C4-2B (cell line): ENCODE measurements at regions not wholly inside any gene's neighbourhood (a gene's known extent, or its start where the extent isn't known, plus 50 kb on each side); places are given as distances from the start of the nearest gene placed in this dataset.

Experiments used
- H3K27ac ChIP-seq: fragments of 450-650 bp; 2 replicates; pipeline ENCODE4 v1.5.1; 2017
- ZFX ChIP-seq: fragments of 450-650 bp; IDR thresholded peaks from 2 replicates; pipeline ENCODE4 v1.6.1; 2017
- TF ChIP-seq, protein P1 (sequence below): fragments of 450-650 bp; conservative IDR thresholded peaks from 2 replicates; pipeline ENCODE4 v1.5.1; 2017; ENCODE audit warnings: mild to moderate bottlenecking

DNA sequence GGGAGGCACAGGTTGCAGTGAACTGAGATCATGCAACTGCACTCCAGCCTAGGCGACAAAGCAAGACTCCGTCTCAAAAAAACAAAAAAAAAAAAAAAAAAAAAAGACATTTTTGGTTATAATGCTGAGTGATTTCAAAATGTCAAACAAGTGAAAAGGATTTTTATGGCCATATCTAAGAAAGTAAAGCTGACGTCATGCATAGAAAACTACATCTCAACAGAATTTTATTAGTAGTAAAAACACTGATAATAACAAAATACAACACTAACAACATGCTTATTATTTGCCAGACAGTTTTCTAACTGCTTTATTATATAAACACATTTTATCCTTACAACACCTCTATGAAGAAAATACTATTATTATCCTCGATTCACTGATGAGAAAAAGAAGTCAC, 833.0 kb upstream of the WWC1 start:
- no peak for TF ChIP-seq ZFX
- TF ChIP-seq, protein P1, sequence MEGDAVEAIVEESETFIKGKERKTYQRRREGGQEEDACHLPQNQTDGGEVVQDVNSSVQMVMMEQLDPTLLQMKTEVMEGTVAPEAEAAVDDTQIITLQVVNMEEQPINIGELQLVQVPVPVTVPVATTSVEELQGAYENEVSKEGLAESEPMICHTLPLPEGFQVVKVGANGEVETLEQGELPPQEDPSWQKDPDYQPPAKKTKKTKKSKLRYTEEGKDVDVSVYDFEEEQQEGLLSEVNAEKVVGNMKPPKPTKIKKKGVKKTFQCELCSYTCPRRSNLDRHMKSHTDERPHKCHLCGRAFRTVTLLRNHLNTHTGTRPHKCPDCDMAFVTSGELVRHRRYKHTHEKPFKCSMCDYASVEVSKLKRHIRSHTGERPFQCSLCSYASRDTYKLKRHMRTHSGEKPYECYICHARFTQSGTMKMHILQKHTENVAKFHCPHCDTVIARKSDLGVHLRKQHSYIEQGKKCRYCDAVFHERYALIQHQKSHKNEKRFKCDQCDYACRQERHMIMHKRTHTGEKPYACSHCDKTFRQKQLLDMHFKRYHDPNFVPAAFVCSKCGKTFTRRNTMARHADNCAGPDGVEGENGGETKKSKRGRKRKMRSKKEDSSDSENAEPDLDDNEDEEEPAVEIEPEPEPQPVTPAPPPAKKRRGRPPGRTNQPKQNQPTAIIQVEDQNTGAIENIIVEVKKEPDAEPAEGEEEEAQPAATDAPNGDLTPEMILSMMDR: no peak
- no peak overlapping the region for H3K27ac ChIP-seq

DNA sequence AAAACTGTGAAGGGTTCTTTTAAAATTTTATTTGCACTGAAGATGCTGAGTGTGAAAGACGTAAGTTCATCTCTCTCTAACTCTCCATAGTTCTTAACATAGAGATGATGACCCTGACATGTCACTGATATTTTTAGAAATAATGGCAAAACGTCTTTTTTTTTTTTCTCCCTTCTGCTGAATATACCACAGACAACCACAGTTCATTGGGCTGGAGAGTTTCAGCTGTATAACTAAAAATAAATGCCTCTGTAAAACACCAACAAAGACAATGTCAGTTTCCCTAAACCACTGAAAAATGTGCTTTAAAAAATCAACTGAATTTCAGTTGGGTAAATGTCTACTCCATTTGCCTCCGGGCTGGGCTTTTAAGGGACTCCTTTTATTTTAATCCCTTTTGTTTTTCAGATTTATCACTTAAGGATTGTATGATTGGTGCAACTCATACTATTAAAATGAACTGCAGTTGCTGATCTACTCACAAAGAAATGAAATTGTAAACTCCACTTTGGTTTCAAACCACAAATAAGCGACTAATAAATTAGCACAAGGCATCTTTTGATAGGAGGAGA, 830.9 kb upstream of the WWC1 start:
- H3K27ac ChIP-seq: no peak overlapping the region
- TF ChIP-seq, protein P1: no peak
- TF ChIP-seq ZFX: no peak

DNA sequence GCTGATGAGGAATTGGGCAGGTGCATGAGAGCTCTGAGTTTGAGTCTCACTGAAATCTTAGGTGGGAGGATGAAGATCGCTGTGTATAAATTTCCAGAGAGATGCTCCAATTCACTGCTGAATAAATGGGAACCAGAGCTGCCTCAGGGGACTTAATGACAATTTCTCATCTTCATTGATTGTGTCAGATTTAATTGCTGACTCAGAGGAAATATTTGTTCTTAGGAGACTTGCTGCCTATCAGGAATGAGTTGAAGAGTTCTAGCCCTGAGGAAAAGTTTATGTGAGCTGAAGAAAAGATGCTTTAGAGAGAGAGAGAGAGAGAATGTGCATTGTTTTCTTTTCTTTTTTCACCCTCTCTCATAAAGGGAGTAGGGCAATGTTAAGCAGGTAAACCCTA, 827.5 kb upstream of the WWC1 start:
- no peak overlapping the region for H3K27ac ChIP-seq
- TF ChIP-seq ZFX: no peak
- TF ChIP-seq, protein P1: no peak

DNA sequence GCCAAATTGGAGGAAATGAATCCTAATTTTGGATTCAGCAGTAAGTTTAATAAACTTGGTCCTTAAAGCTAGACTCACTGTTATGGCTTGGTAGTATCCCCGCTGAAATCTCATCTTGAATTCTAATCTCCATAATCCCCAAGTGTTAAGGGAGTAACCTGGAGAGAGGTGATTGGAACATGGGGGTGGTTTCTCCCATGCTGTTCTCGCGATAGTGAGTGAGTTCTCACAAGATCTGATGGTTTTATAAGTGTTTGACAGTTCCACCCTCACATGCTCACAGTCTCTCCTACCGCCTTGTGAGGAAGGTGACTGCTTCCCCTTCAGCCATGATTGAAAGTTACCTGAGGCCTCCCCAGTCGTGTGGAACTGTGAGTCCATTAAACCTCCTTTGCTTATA, 824.5 kb upstream of the WWC1 start:
- TF ChIP-seq, protein P1: no peak
- no peak for TF ChIP-seq ZFX
- H3K27ac ChIP-seq: no peak overlapping the region

DNA sequence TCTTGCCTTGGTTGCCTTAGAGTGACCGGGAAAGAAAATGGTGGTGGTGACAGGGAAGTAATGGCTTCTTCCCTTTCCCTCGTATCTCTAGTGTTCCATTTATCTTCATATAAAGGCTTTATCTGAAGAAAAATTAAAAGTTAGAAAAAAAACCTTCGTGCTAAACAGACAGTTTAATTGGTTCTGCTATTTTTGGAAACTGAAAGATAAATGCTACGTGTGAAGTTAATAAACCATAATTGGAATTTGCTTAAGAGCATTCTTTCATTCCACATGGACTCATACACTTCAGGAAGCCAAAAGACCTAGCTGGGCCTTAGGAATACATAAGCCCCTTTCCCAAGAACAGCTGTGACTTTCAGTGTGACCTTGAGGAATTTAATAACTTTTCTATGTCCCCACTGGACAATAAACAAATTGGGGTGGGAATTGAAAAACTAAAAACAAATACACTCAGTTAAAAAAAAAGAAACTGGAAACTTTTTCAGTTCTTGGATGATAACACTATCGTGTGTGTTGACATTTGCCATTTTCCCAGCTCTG, 818.8 kb upstream of the WWC1 start:
- TF ChIP-seq, protein P1: no peak
- no peak for TF ChIP-seq ZFX
- no peak overlapping the region for H3K27ac ChIP-seq

DNA sequence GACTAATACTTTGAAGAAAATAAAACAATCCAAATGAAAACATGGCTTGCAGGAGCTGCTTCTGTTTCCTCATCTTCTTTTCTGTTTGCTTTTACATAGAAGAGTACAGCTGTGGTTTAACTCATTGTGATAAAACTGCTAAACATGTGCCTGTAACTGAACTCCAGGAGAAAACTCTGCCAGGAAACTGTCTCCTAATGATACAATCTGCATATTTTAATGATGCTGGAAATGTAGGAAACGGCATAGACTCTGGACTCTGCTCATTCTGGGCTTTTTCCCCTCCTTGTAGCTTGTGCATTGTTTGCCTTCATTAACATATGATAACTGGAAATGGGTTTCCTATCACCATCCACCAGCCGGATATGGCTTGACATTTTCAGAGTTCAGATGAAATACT, 813.3 kb upstream of the WWC1 start:
- TF ChIP-seq, protein P1: no peak
- TF ChIP-seq ZFX: no peak
- H3K27ac ChIP-seq: no peak overlapping the region

DNA sequence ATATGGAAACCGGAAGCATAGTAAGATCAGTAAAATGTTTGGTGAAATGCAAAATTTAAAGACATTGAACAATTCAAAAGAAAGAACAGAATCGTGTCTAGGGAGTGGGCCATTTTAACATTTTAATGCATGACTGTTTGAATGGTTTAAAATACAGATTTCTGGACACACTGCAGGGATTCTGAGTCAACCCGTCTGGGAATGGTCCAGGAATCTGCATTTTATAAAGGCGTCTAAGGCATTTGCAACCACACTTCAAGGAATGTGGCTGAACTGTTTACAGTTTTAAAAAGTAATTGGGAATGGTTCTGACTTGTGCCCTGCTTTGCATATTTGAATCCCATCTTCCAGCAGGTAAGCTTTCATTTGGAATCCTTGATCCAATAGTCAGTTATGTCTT, 811.7 kb upstream of the WWC1 start:
- TF ChIP-seq ZFX: no peak
- TF ChIP-seq, protein P1: no peak

More for the DNA sequence above, 811.7 kb upstream of the WWC1 start:
- H3K27ac ChIP-seq: no peak overlapping the region
